GM12878 (cell line): ENCODE measurements at regions not wholly inside any gene's neighbourhood (a gene's known extent, or its start where the extent isn't known, plus 50 kb on each side); places are given as distances from the start of the nearest gene placed in this dataset.

Source experiments
- ATAC-seq: fragments of 200-7000 bp; cut with Tn5 transposase; 3 replicates; pipeline ENCODE4 v1.9.1; 2020; ENCODE audit warnings: mild to moderate bottlenecking, moderate library complexity
- BruUV-seq: library from RNA; stranded (reverse); fragments of 400-500 nt; replicated peaks from 2 replicates; lab custom pipeline; 2021; lab: Mats Ljungman, UMichigan
- CTCF ChIA-PET: fragments of 300-600 bp; sonication (Branson Sonifier 250); formaldehyde crosslinking; extraction: SDS; loops from one replicate; lab custom pipeline; 2021; ENCODE audit warnings: inconsistent platforms; lab: Yijun Ruan, JAX
- POLR2A ChIA-PET: fragments of 350-600 bp; formaldehyde crosslinking; extraction: SDS; loops from one replicate; lab custom pipeline; 2021; ENCODE audit warnings: inconsistent platforms; lab: Charles Lee
- RAD21 ChIA-PET: fragments of 300-600 bp; sonication (Branson Sonifier 250); formaldehyde crosslinking; loops from one replicate; lab custom pipeline; 2023; ENCODE audit warnings: antibody characterized with exemption; ENCODE audit not compliant: unreplicated experiment; lab: Charles Lee
- SMC1A ChIA-PET: fragments of 300-600 bp; sonication (Branson Sonifier 250); formaldehyde crosslinking; loops from one replicate; lab custom pipeline; 2023; ENCODE audit not compliant: unreplicated experiment, uncharacterized antibody; lab: Charles Lee
- DNase-seq: peaks from one replicate; pipeline ENCODE4 v3.0.0-alpha.2; 2011; ENCODE audit warnings: low read depth, low spot score
- FAIRE-seq: peaks from 3 replicates; lab custom pipeline; 2011; peaks lifted over from hg19 to GRCh38; lab: Jason Lieb, UNC
- H2AFZ ChIP-seq: 2 replicates; pipeline ENCODE4 v1.6.0; 2011; ENCODE audit warnings: low read depth, low read length, control low read depth; ENCODE audit not compliant: control insufficient read depth
- H3K27ac ChIP-seq: 2 replicates; pipeline ENCODE4 v1.5.1; 2011; ENCODE audit warnings: control low read depth; ENCODE audit not compliant: control insufficient read depth, insufficient read depth
- H3K27me3 ChIP-seq, 2 experiments: replicated peaks in 1 of 2; 2 replicates each; pipeline versions ENCODE4 v1.6.0 to v1.6.1; 2011; ENCODE audit warnings: low read length in 1 of 2; ENCODE audit not compliant: control insufficient read depth in 2 of 2, insufficient read depth in 2 of 2
- H3K36me3 ChIP-seq, 2 experiments: 2 replicates each; pipeline ENCODE4 v1.5.1; 2011; ENCODE audit warnings: low read length in 1 of 2; ENCODE audit not compliant: control insufficient read depth in 2 of 2, insufficient read depth in 2 of 2
- H3K4me1 ChIP-seq: 2 replicates; pipeline ENCODE4 v1.6.1; 2011; ENCODE audit warnings: mild to moderate bottlenecking, low read length, moderate library complexity, mixed read lengths; ENCODE audit not compliant: control insufficient read depth, insufficient read depth
- H3K4me2 ChIP-seq: 2 replicates; pipeline ENCODE4 v1.6.0; 2011; ENCODE audit warnings: control low read depth; ENCODE audit not compliant: control insufficient read depth, insufficient read depth
- H3K4me3 ChIP-seq: fragments of 200-600 bp; sonication (generic); 2 replicates; pipeline ENCODE4 v1.5.1; 2016
- H3K79me2 ChIP-seq: 2 replicates; pipeline ENCODE4 v1.6.0; 2011; ENCODE audit warnings: low read length; ENCODE audit not compliant: control insufficient read depth, insufficient read depth
- H3K9ac ChIP-seq: 2 replicates; pipeline ENCODE4 v1.8.0; 2011; ENCODE audit warnings: low read length, control low read depth, mixed read lengths; ENCODE audit not compliant: control insufficient read depth, insufficient read depth
- H3K9me3 ChIP-seq: replicated peaks from 3 replicates; pipeline ENCODE4 v1.5.1; 2011; ENCODE audit warnings: mild to moderate bottlenecking, low read length; ENCODE audit not compliant: control insufficient read depth, insufficient read depth
- H4K20me1 ChIP-seq: 2 replicates; pipeline ENCODE4 v1.6.0; 2011; ENCODE audit not compliant: control insufficient read depth, insufficient read depth
- BHLHE40 ChIP-seq, 2 experiments: fragments of 450-650 bp in 1 of 2; IDR thresholded peaks; 2 replicates each; pipeline ENCODE4 v1.6.1; 2011 to 2017; ENCODE audit warnings: low read depth in 2 of 2, borderline replicate concordance in 1 of 2, improper control_type of control experiment in 1 of 2, low read length in 1 of 2, mild to moderate bottlenecking in 1 of 2
- CREB1 ChIP-seq: IDR thresholded peaks from 2 replicates; pipeline ENCODE4 v1.6.1; 2012; ENCODE audit warnings: low read depth, mild to moderate bottlenecking, inconsistent platforms
- EED ChIP-seq: sonication (generic); IDR thresholded peaks from 2 replicates; pipeline ENCODE4 v1.6.1; 2016; ENCODE audit warnings: antibody characterized with exemption, low read depth
- FOXM1 ChIP-seq: IDR thresholded peaks from 2 replicates; pipeline ENCODE4 v1.6.1; 2012; ENCODE audit warnings: low read depth, mild to moderate bottlenecking, inconsistent platforms, low read length, moderate library complexity
- JUND ChIP-seq: IDR thresholded peaks from 2 replicates; pipeline ENCODE4 v1.6.1; 2012; ENCODE audit warnings: low read depth, mild to moderate bottlenecking, low read length, improper control_type of control experiment, moderate library complexity
- NFXL1 ChIP-seq: fragments of 450-650 bp; IDR thresholded peaks from 2 replicates; pipeline ENCODE4 v1.6.1; 2017; ENCODE audit warnings: antibody characterized with exemption, mild to moderate bottlenecking, borderline replicate concordance
- NR2C1 ChIP-seq: fragments of 450-650 bp; IDR thresholded peaks from 2 replicates; pipeline ENCODE4 v1.6.1; 2017; ENCODE audit warnings: antibody characterized with exemption, mild to moderate bottlenecking, moderate library complexity
- RFX5 ChIP-seq: IDR thresholded peaks from 2 replicates; pipeline ENCODE4 v1.6.1; 2011; ENCODE audit warnings: low read depth, low read length, improper control_type of control experiment
- SMAD1 ChIP-seq: fragments of 450-650 bp; IDR thresholded peaks from 2 replicates; pipeline ENCODE4 v1.6.1; 2018; ENCODE audit warnings: mild to moderate bottlenecking, low read depth; ENCODE audit not compliant: partially characterized antibody
- SMAD5 ChIP-seq: IDR thresholded peaks from 2 replicates; pipeline ENCODE4 v1.6.1; 2016; ENCODE audit warnings: antibody characterized with exemption, low read depth
- SPI1 ChIP-seq: IDR thresholded peaks from 2 replicates; pipeline ENCODE4 v1.6.1; 2011; ENCODE audit warnings: low read depth, mild to moderate bottlenecking, low read length, moderate library complexity, borderline replicate concordance; ENCODE audit not compliant: insufficient read depth
- WRNIP1 ChIP-seq: IDR thresholded peaks from 2 replicates; pipeline ENCODE4 v1.6.1; 2011; ENCODE audit warnings: low read depth, low read length, improper control_type of control experiment, borderline replicate concordance
- ZZZ3 ChIP-seq: IDR thresholded peaks from 2 replicates; pipeline ENCODE4 v1.6.1; 2011; ENCODE audit warnings: low read depth; ENCODE audit not compliant: control insufficient read depth, insufficient read length
- WGBS: methylation state at CpG from one replicate; pipeline ENCODE4 v1.1.6; 2016; ENCODE audit warnings: low lambda C conversion rate; ENCODE audit not compliant: insufficient replicate concordance, insufficient coverage; ENCODE audit errors: missing lambda C conversion rate; 5-methylcytosine and 5-hydroxymethylcytosine counted together
- in situ Hi-C: fragments of 300-500 bp; cut with MboI; formaldehyde crosslinking; loops from 9 replicates; pipeline ENCODE4 v1.14.3; 2018; ENCODE audit warnings: mixed read lengths
- intact Hi-C: fragments of 100-400 bp; cut with micrococcal nuclease; formaldehyde crosslinking; loops from one replicate; pipeline ENCODE4 v1.14.2; 2022; ENCODE audit not compliant: unreplicated experiment
- TF ChIP-seq, protein P1 (sequence below): IDR thresholded peaks from 2 replicates; pipeline ENCODE4 v1.6.1; 2011; ENCODE audit warnings: borderline replicate concordance, low read depth, mild to moderate bottlenecking, moderate library complexity, mixed read lengths, low read length; ENCODE audit not compliant: insufficient read depth; ENCODE audit errors: extremely low read length

DNA sequence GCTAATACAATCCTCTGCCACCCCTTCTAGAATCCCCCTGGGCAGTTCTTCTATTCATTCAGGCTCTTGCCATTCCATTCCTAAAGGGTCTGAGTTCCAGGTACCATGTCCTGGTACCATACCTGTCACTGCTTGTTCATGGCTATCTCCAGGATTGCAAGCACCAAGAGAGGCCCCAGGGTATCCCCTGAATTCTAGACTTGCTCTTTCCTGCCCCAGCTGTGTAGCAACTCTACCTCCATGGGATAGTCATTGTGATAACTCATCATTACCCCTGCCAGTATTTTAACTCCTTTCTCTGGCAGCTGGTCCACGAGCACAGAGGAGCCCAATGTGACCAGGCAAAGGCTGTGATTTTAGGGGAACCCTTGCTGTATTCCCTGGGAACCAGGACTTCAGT, 143.7 kb upstream of the CDH5 start:
- Histone ChIP-seq H2AFZ (no peak overlapping the region), H3K79me2 (no peaks in the 10 kb centered on the region), H4K20me1 (no peaks in the 10 kb centered on the region), H3K9ac (no peak overlapping the region), H3K9me3 (no peaks in the 10 kb centered on the region)
- RAD21 ChIA-PET: no interaction called here
- SMC1A ChIA-PET: no interaction called here
- CTCF ChIA-PET: no interaction called here
- intact Hi-C loops: no loop called here
- TF ChIP-seq NFXL1 (no peak), BHLHE40 (IDR thresholded peaks at IDR 0.05; ENCODE audit: borderline replicate concordance in 1 of 2, low read depth in 2 of 2, low read length in 1 of 2) (no peak), WRNIP1 (no peak), JUND (no peak), SPI1 (no peak), FOXM1 (no peak), RFX5 (no peak), EED (no peak), SMAD1 (no peak), NR2C1 (no peak), SMAD5 (no peak), CREB1 (no peak), ZZZ3 (no peak)
- TF ChIP-seq, protein P1, sequence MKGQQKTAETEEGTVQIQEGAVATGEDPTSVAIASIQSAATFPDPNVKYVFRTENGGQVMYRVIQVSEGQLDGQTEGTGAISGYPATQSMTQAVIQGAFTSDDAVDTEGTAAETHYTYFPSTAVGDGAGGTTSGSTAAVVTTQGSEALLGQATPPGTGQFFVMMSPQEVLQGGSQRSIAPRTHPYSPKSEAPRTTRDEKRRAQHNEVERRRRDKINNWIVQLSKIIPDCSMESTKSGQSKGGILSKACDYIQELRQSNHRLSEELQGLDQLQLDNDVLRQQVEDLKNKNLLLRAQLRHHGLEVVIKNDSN: no peak
- TF ChIP-seq, all 136 proteins: peak for 0
- DNase-seq: no peak
- no peak for ATAC-seq
- FAIRE-seq: no peak
- in situ Hi-C loops: no loop called here
- no peaks in the 10 kb centered on the region; a peak in 2 of 4 replicates for H3K27me3 ChIP-seq
- WGBS: 0% methylated on average over 1 of the region's 1 CpG
- H3K36me3 ChIP-seq: no peaks in the 10 kb centered on the region
- H3K27ac ChIP-seq: no peak overlapping the region
- no peak overlapping the region for H3K4me3 ChIP-seq
- POLR2A ChIA-PET: interaction anchor here (0.6 kb wide), 1 partner anchor 372 kb away, joined by 3 read pairs; no protein-coding TSS in a partner anchor
- no peaks in the 10 kb centered on the region for H3K4me1 ChIP-seq
- no peak overlapping the region for H3K4me2 ChIP-seq
- BruUV-seq: no TSS peak
